ENCODE measurements at regions not wholly inside any gene's neighbourhood (a gene's known extent, or its start where the extent isn't known, plus 50 kb on each side); places are given as distances from the start of the nearest gene placed in this dataset.

GRCh38 chr14:22420598-22421186 is 168.3 kb downstream of the DAD1 start:
- no peak overlapping the region for H2AFZ ChIP-seq (ENCODE audit: insufficient read depth, low read depth, low read length, poor library complexity, severe bottlenecking)
- ChIA-PET CTCF (interaction anchor here (0.6 to 3.3 kb wide), 5 partner anchors 10 to 555 kb away, joined by 3 to 14 read pairs (median 5); no protein-coding TSS in a partner anchor), POLR2A (no interaction called here)
- no peak for ATAC-seq (ENCODE audit: low read depth)
- H4K20me1 ChIP-seq (ENCODE audit: control insufficient read depth, insufficient read depth, low read length, poor library complexity, severe bottlenecking) = no peaks in the 10 kb centered on the region
- Mint-ChIP-seq H3K27me3 (no peaks in the 10 kb centered on the region), H3K4me1 (peaks cover 26% of the 10 kb centered on the region), H3K9me3 (ENCODE audit: insufficient read depth) (no peaks in the 10 kb centered on the region), H3K4me3 (no peak overlapping the region), H3K27ac (no peak overlapping the region)
- no peak for DNase-seq
- H3K4me3 ChIP-seq (ENCODE audit: control extremely low read depth in 1 of 5, extremely low read depth in 1 of 5, insufficient read depth in 1 of 5, low read depth in 2 of 5, low read length in 4 of 5) = no peak overlapping the region
- intact Hi-C loops (cut with micrococcal nuclease) = no loop called here
- peaks cover 0 to 5% (median 2%) of the 10 kb centered on the region in 4 experiments for H3K27me3 ChIP-seq (replicated peaks in 1 of 4; ENCODE audit: control extremely low read depth in 1 of 4, control insufficient read depth in 3 of 4, insufficient read depth in 4 of 4, low read length in 3 of 4)
- TF ChIP-seq CTCF (IDR thresholded peaks at IDR 0.05) (no peak), EZH2 (IDR thresholded peaks at IDR 0.05; ENCODE audit: borderline replicate concordance, insufficient read depth, low read depth, low read length, poor library complexity, severe bottlenecking) (no peak)
- no peaks in the 10 kb centered on the region for H3K36me3 ChIP-seq (replicated peaks in 1 of 2; ENCODE audit: control extremely low read depth in 1 of 2, control insufficient read depth in 1 of 2, extremely low read depth in 1 of 2, insufficient read depth in 2 of 2, low read length in 1 of 2)
- H3K4me2 ChIP-seq (replicated peaks; ENCODE audit: low read depth, low read length, poor library complexity, severe bottlenecking) = no peak overlapping the region
- H3K4me1 ChIP-seq (ENCODE audit: control insufficient read depth in 2 of 2, insufficient read depth in 2 of 2, low read length in 2 of 2) = peaks cover 24% of the 10 kb centered on the region in 2 donors
- H3K27ac ChIP-seq (ENCODE audit: low read length in 2 of 2) = no peak overlapping the region
- WGBS (ENCODE audit: insufficient coverage) = 80% methylated on average over 1 of the region's 4 CpGs
- no peaks in the 10 kb centered on the region for H3K79me2 ChIP-seq (ENCODE audit: control insufficient read depth, insufficient read depth, low read length)
- H3K9me3 ChIP-seq (ENCODE audit: control extremely low read depth in 1 of 3, control insufficient read depth in 2 of 3, insufficient read depth in 1 of 3, low read length in 2 of 3) = no peaks in the 10 kb centered on the region
- H3K9ac ChIP-seq (ENCODE audit: low read length) = no peak overlapping the region

GRCh38 chr14:22419620-22420019 is 169.4 kb downstream of the DAD1 start:
- no peak overlapping the region for H3K27ac Mint-ChIP-seq
- Histone ChIP-seq H3K79me2 (ENCODE audit: control insufficient read depth, insufficient read depth, low read length) (no peaks in the 10 kb centered on the region), H3K4me2 (replicated peaks; ENCODE audit: low read depth, low read length, poor library complexity, severe bottlenecking) (no peak overlapping the region), H3K27me3 (replicated peaks in 1 of 4; ENCODE audit: control extremely low read depth in 1 of 4, control insufficient read depth in 3 of 4, insufficient read depth in 4 of 4, low read length in 3 of 4) (no peaks in the 10 kb centered on the region), H3K36me3 (replicated peaks in 1 of 2; ENCODE audit: control extremely low read depth in 1 of 2, control insufficient read depth in 1 of 2, extremely low read depth in 1 of 2, insufficient read depth in 2 of 2, low read length in 1 of 2) (no peaks in the 10 kb centered on the region), H3K4me3 (ENCODE audit: control extremely low read depth in 1 of 5, extremely low read depth in 1 of 5, insufficient read depth in 1 of 5, low read depth in 2 of 5, low read length in 4 of 5) (no peak overlapping the region), H3K27ac (ENCODE audit: low read length in 2 of 2) (no peak overlapping the region), H3K9me3 (ENCODE audit: control extremely low read depth in 1 of 3, control insufficient read depth in 2 of 3, insufficient read depth in 1 of 3, low read length in 2 of 3) (no peaks in the 10 kb centered on the region), H3K9ac (ENCODE audit: low read length) (no peak overlapping the region), H3K4me1 (ENCODE audit: control insufficient read depth in 2 of 2, insufficient read depth in 2 of 2, low read length in 2 of 2) (peaks cover 24% of the 10 kb centered on the region in 2 donors), H2AFZ (ENCODE audit: insufficient read depth, low read depth, low read length, poor library complexity, severe bottlenecking) (no peak overlapping the region), H4K20me1 (ENCODE audit: control insufficient read depth, insufficient read depth, low read length, poor library complexity, severe bottlenecking) (no peaks in the 10 kb centered on the region)
- no peak for ATAC-seq (ENCODE audit: low read depth)
- intact Hi-C loops (cut with micrococcal nuclease) = no loop called here
- WGBS (ENCODE audit: insufficient coverage) = no CpG with 5 or more reads among the region's 3 CpGs
- TF ChIP-seq EZH2 (IDR thresholded peaks at IDR 0.05; ENCODE audit: borderline replicate concordance, insufficient read depth, low read depth, low read length, poor library complexity, severe bottlenecking) (no peak), CTCF (IDR thresholded peaks at IDR 0.05) (no peak)
- no peak overlapping the region for H3K4me3 Mint-ChIP-seq
- H3K9me3 Mint-ChIP-seq (ENCODE audit: insufficient read depth) = no peaks in the 10 kb centered on the region
- ChIA-PET POLR2A (no interaction called here), CTCF (interaction anchor here (1.1 to 3.3 kb wide), 3 partner anchors 11 to 151 kb away, joined by 5 to 14 read pairs (median 11); no protein-coding TSS in a partner anchor)
- peaks cover 26% of the 10 kb centered on the region for H3K4me1 Mint-ChIP-seq
- H3K27me3 Mint-ChIP-seq = no peaks in the 10 kb centered on the region
- no peak for DNase-seq
